ENCODE measurements at regions not wholly inside any gene's neighbourhood (a gene's known extent, or its start where the extent isn't known, plus 50 kb on each side); places are given as distances from the start of the nearest gene placed in this dataset.

DNA sequence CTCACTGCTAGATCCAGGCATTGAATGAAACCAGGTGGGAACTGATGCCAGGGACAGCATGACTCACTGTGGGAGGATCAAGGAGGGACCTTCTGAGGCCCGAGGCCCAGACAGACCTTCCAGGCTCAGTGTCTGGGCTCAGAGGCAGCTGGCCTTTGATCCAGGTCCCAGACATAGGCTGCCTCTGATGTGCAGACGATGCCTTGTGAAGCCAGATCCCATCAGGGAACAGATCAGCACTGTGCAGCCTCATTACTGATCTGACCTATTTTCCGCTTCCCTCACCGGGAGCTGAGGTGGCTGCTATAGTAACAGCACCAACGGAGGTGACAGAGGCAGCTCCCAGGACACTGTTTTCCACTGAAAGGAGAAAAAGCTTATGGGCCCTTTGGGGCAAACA, 399.5 kb downstream of the MATN1 start:
- no peaks in the 10 kb centered on the region for H3K9me2 ChIP-seq (ENCODE audit: insufficient read depth)
- TF ChIP-seq EZH2phosphoT487 (IDR thresholded peaks at IDR 0.05; ENCODE audit: borderline replicate concordance) (no peak), YY1 (IDR thresholded peaks at IDR 0.05; ENCODE audit: extremely low read depth, insufficient replicate concordance, low read depth, low read length) (no peak), RAD21 (IDR thresholded peaks at IDR 0.05; ENCODE audit: low read depth) (no peak), CEBPB (IDR thresholded peaks at IDR 0.05; ENCODE audit: low read depth) (no peak), POLR2A (IDR thresholded peaks at IDR 0.05; ENCODE audit: borderline replicate concordance, extremely low read depth, insufficient read depth, insufficient read length) (no peak), TCF7L2 (IDR thresholded peaks at IDR 0.05; ENCODE audit: borderline replicate concordance, extremely low read depth, insufficient read depth, insufficient read length) (no peak), JUND (IDR thresholded peaks at IDR 0.05) (no peak), POLR2AphosphoS5 (IDR thresholded peaks at IDR 0.05; ENCODE audit: low read depth, low read length) (no peak), ELF1 (IDR thresholded peaks at IDR 0.05; ENCODE audit: borderline replicate concordance, low read depth) (no peak), FOSL1 (IDR thresholded peaks at IDR 0.05; ENCODE audit: low read depth) (no peak), SIN3A (IDR thresholded peaks at IDR 0.05; ENCODE audit: low read depth) (no peak), EGR1 (IDR thresholded peaks at IDR 0.05; ENCODE audit: low read depth) (no peak), EZH2 (IDR thresholded peaks at IDR 0.05) (no peak)
- TF ChIP-seq, protein P1, sequence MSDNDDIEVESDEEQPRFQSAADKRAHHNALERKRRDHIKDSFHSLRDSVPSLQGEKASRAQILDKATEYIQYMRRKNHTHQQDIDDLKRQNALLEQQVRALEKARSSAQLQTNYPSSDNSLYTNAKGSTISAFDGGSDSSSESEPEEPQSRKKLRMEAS (IDR thresholded peaks at IDR 0.05): no peak
- H3K36me3 ChIP-seq (ENCODE audit: control insufficient read depth in 1 of 2, insufficient read depth in 2 of 2, low read length in 2 of 2): no peaks in the 10 kb centered on the region
- H3K4me1 ChIP-seq (ENCODE audit: control insufficient read depth in 1 of 2, insufficient read depth in 2 of 2, low read length in 2 of 2): no peaks in the 10 kb centered on the region
- no peaks in the 10 kb centered on the region for H4K20me1 ChIP-seq (ENCODE audit: insufficient read depth)
- no peaks in the 10 kb centered on the region for H3K79me2 ChIP-seq (ENCODE audit: insufficient read depth, low read length)
- POLR2A ChIA-PET: no interaction called here
- H3K27me3 ChIP-seq (ENCODE audit: insufficient read depth, low read length): no peaks in the 10 kb centered on the region
- H3K27ac ChIP-seq (ENCODE audit: low read depth, low read length): no peak overlapping the region
- no peaks in the 10 kb centered on the region for H3K9me3 ChIP-seq (ENCODE audit: control insufficient read depth in 1 of 2, insufficient read depth in 1 of 2, low read depth in 1 of 2, low read length in 2 of 2)
- BruUV-seq (replicated peaks): no TSS peak
- RAD21 ChIA-PET (ENCODE audit: low non-redundant PET in 1 of 2, low total read pairs in 2 of 2, uncharacterized antibody in 2 of 2, unreplicated experiment in 2 of 2): no interaction called here
- H3K4me3 ChIP-seq (replicated peaks in 1 of 2; ENCODE audit: low read depth in 1 of 2, low read length in 2 of 2): no peak overlapping the region
- CTCF ChIA-PET: no interaction called here
- intact Hi-C loops (cut with micrococcal nuclease): no loop called here
- H3K9ac ChIP-seq (ENCODE audit: low read length): no peak overlapping the region
- no peak overlapping the region for H2AFZ ChIP-seq (ENCODE audit: low read depth, low read length, poor library complexity, severe bottlenecking)
- ATAC-seq (peak; percentile 23; the same call in 1 of the 2 replicates), DNase-seq (ENCODE audit: low read depth, low spot score) (no peak)
- no peak overlapping the region for H3K4me2 ChIP-seq (ENCODE audit: low read length)

DNA sequence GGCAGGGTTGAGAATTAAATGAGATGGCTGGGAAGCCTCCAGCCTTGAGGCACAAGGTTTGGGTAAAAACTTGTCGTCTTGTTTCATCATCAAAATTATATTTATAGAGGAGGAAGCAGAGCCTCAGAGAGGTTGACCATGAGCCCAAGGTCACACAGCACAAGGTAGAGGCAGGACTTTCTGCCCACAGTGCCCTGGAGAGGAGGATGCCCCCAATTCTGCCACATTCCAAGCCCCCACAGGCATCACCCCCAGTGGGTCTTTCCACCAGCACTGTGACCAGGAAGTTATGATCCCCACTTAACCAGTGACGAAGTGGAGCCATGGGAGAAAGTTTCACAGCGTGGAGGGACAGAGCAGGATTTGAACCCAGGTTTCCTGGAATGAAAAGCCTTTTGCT, 400.0 kb downstream of the MATN1 start:
- H3K36me3 ChIP-seq (ENCODE audit: control insufficient read depth in 1 of 2, insufficient read depth in 2 of 2, low read length in 2 of 2): no peaks in the 10 kb centered on the region
- H3K9ac ChIP-seq (ENCODE audit: low read length): no peak overlapping the region
- H3K27me3 ChIP-seq (ENCODE audit: insufficient read depth, low read length): no peaks in the 10 kb centered on the region
- ChIA-PET CTCF (no interaction called here), RAD21 (ENCODE audit: low non-redundant PET in 1 of 2, low total read pairs in 2 of 2, uncharacterized antibody in 2 of 2, unreplicated experiment in 2 of 2) (no interaction called here), POLR2A (no interaction called here)
- no TSS peak for BruUV-seq (replicated peaks)
- intact Hi-C loops (cut with micrococcal nuclease): no loop called here
- no peaks in the 10 kb centered on the region for H4K20me1 ChIP-seq (ENCODE audit: insufficient read depth)
- H3K9me2 ChIP-seq (ENCODE audit: insufficient read depth): no peaks in the 10 kb centered on the region
- no peak overlapping the region for H3K27ac ChIP-seq (ENCODE audit: low read depth, low read length)
- no peak for ATAC-seq
- no peaks in the 10 kb centered on the region for H3K4me1 ChIP-seq (ENCODE audit: control insufficient read depth in 1 of 2, insufficient read depth in 2 of 2, low read length in 2 of 2)
- no peak overlapping the region for H3K4me3 ChIP-seq (replicated peaks in 1 of 2; ENCODE audit: low read depth in 1 of 2, low read length in 2 of 2)
- DNase-seq (ENCODE audit: low read depth, low spot score): no peak
- H3K4me2 ChIP-seq (ENCODE audit: low read length): no peak overlapping the region
- TF ChIP-seq ZFX (IDR thresholded peaks at IDR 0.05) (no peak), YY1 (IDR thresholded peaks at IDR 0.05; ENCODE audit: extremely low read depth, insufficient replicate concordance, low read depth, low read length) (no peak), SIN3A (IDR thresholded peaks at IDR 0.05; ENCODE audit: low read depth) (no peak), POLR2AphosphoS5 (IDR thresholded peaks at IDR 0.05; ENCODE audit: low read depth, low read length) (no peak), EZH2phosphoT487 (IDR thresholded peaks at IDR 0.05; ENCODE audit: borderline replicate concordance) (no peak)
- TF ChIP-seq, protein P2, sequence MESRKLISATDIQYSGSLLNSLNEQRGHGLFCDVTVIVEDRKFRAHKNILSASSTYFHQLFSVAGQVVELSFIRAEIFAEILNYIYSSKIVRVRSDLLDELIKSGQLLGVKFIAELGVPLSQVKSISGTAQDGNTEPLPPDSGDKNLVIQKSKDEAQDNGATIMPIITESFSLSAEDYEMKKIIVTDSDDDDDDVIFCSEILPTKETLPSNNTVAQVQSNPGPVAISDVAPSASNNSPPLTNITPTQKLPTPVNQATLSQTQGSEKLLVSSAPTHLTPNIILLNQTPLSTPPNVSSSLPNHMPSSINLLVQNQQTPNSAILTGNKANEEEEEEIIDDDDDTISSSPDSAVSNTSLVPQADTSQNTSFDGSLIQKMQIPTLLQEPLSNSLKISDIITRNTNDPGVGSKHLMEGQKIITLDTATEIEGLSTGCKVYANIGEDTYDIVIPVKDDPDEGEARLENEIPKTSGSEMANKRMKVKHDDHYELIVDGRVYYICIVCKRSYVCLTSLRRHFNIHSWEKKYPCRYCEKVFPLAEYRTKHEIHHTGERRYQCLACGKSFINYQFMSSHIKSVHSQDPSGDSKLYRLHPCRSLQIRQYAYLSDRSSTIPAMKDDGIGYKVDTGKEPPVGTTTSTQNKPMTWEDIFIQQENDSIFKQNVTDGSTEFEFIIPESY (IDR thresholded peaks at IDR 0.05; ENCODE audit: extremely low read depth, insufficient replicate concordance, low read length): no peak
- TF ChIP-seq, protein P3, sequence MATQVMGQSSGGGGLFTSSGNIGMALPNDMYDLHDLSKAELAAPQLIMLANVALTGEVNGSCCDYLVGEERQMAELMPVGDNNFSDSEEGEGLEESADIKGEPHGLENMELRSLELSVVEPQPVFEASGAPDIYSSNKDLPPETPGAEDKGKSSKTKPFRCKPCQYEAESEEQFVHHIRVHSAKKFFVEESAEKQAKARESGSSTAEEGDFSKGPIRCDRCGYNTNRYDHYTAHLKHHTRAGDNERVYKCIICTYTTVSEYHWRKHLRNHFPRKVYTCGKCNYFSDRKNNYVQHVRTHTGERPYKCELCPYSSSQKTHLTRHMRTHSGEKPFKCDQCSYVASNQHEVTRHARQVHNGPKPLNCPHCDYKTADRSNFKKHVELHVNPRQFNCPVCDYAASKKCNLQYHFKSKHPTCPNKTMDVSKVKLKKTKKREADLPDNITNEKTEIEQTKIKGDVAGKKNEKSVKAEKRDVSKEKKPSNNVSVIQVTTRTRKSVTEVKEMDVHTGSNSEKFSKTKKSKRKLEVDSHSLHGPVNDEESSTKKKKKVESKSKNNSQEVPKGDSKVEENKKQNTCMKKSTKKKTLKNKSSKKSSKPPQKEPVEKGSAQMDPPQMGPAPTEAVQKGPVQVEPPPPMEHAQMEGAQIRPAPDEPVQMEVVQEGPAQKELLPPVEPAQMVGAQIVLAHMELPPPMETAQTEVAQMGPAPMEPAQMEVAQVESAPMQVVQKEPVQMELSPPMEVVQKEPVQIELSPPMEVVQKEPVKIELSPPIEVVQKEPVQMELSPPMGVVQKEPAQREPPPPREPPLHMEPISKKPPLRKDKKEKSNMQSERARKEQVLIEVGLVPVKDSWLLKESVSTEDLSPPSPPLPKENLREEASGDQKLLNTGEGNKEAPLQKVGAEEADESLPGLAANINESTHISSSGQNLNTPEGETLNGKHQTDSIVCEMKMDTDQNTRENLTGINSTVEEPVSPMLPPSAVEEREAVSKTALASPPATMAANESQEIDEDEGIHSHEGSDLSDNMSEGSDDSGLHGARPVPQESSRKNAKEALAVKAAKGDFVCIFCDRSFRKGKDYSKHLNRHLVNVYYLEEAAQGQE (IDR thresholded peaks at IDR 0.05; ENCODE audit: low read depth): no peak
- no peaks in the 10 kb centered on the region for H3K79me2 ChIP-seq (ENCODE audit: insufficient read depth, low read length)
- H3K9me3 ChIP-seq (ENCODE audit: control insufficient read depth in 1 of 2, insufficient read depth in 1 of 2, low read depth in 1 of 2, low read length in 2 of 2): no peaks in the 10 kb centered on the region
- no peak overlapping the region for H2AFZ ChIP-seq (ENCODE audit: low read depth, low read length, poor library complexity, severe bottlenecking)

All from HCT116 (cell line).